Activated CD8-positive, alpha-beta memory T cell treated with anti-CD3 and anti-CD28 coated beads for 36 hours (primary cell): ENCODE measurements at regions not wholly inside any gene's neighbourhood (a gene's known extent, or its start where the extent isn't known, plus 50 kb on each side); places are given as distances from the start of the nearest gene placed in this dataset.
"Not testable (repeated sequence)": the region's sequence is repeated elsewhere in the genome, so short reads cannot be mapped to it uniquely, and the experiment has no call there.

Experiments used
- CTCF ChIA-PET: fragments of 350-600 bp; sonication (Branson Sonifier 250); formaldehyde crosslinking; loops from one replicate; lab custom pipeline; 2021; ENCODE audit warnings: antibody characterized with exemption; lab: Charles Lee
- POLR2A ChIA-PET: fragments of 350-600 bp; sonication (Branson Sonifier 250); formaldehyde crosslinking; loops from one replicate; lab custom pipeline; 2021; ENCODE audit warnings: antibody characterized with exemption; lab: Charles Lee

- POLR2A ChIA-PET = interaction anchor here (0.6 kb wide), 1 partner anchor 59 kb away, joined by 3 read pairs; no protein-coding TSS in a partner anchor
- CTCF ChIA-PET = no interaction called here
Measured at GRCh38 chr1:29932626-29933025, 696.3 kb downstream of the PTPRU start.

- ChIA-PET CTCF (no interaction called here), POLR2A (interaction anchor here (0.6 kb wide), 1 partner anchor 60 kb away, joined by 3 read pairs; no protein-coding TSS in a partner anchor)
Measured at GRCh38 chr1:29931477-29932175, 695.3 kb downstream of the PTPRU start.

- ChIA-PET POLR2A (no interaction called here), CTCF (no interaction called here)
Measured at GRCh38 chr1:29925058-29925457, 688.7 kb downstream of the PTPRU start.

- CTCF ChIA-PET = no interaction called here
- POLR2A ChIA-PET = no interaction called here
Measured at GRCh38 chr1:29924017-29924431, 687.7 kb downstream of the PTPRU start.

- POLR2A ChIA-PET = no interaction called here
Measured at GRCh38 chr1:29921741-29922140, 685.4 kb downstream of the PTPRU start.

GRCh38 chr1:29920784-29921183 lies 684.5 kb downstream of the PTPRU start:
- POLR2A ChIA-PET = no interaction called here
- CTCF ChIA-PET = no interaction called here

More at GRCh38 chr1:29921741-29922140, 685.4 kb downstream of the PTPRU start:
- CTCF ChIA-PET = no interaction called here

- ChIA-PET POLR2A (no interaction called here), CTCF (no interaction called here)
Measured at GRCh38 chr1:29920316-29920715, 684.0 kb downstream of the PTPRU start.

- CTCF ChIA-PET, POLR2A ChIA-PET: not testable (repeated sequence)
Measured at GRCh38 chr1:29919041-29919440, 682.7 kb downstream of the PTPRU start.

GRCh38 chr1:29916656-29917369 lies 680.5 kb downstream of the PTPRU start:
- ChIA-PET POLR2A (no interaction called here), CTCF (no interaction called here)

GRCh38 chr1:29914936-29915335 lies 678.6 kb downstream of the PTPRU start:
- ChIA-PET CTCF (no interaction called here), POLR2A (no interaction called here)

- ChIA-PET POLR2A (no interaction called here), CTCF (no interaction called here)
Measured at GRCh38 chr1:29912425-29912824, 676.1 kb downstream of the PTPRU start.

- CTCF ChIA-PET = no interaction called here
- POLR2A ChIA-PET = no interaction called here
Measured at GRCh38 chr1:29909962-29910361, 673.6 kb downstream of the PTPRU start.

GRCh38 chr1:29907596-29907995 lies 671.3 kb downstream of the PTPRU start:
- ChIA-PET POLR2A (no interaction called here), CTCF (no interaction called here)

GRCh38 chr1:29906927-29907326 lies 670.6 kb downstream of the PTPRU start:
- POLR2A ChIA-PET = no interaction called here
- CTCF ChIA-PET = no interaction called here

GRCh38 chr1:29903548-29904166 lies 667.3 kb downstream of the PTPRU start:
- POLR2A ChIA-PET = no interaction called here
- CTCF ChIA-PET = no interaction called here

- CTCF ChIA-PET = no interaction called here
- POLR2A ChIA-PET = no interaction called here
Measured at GRCh38 chr1:29901624-29902325, 665.5 kb downstream of the PTPRU start.

- POLR2A ChIA-PET = no interaction called here
- CTCF ChIA-PET = no interaction called here
Measured at GRCh38 chr1:29900712-29901111, 664.4 kb downstream of the PTPRU start.

- ChIA-PET CTCF (no interaction called here), POLR2A (no interaction called here)
Measured at GRCh38 chr1:29900104-29900679, 663.9 kb downstream of the PTPRU start.
